C4-2B (cell line): ENCODE measurements at regions not wholly inside any gene's neighbourhood (a gene's known extent, or its start where the extent isn't known, plus 50 kb on each side); places are given as distances from the start of the nearest gene placed in this dataset.

Experiments used
- ZFX ChIP-seq: fragments of 450-650 bp; IDR thresholded peaks from 2 replicates; pipeline ENCODE4 v1.6.1; 2017
- TF ChIP-seq, protein P1 (sequence below): fragments of 450-650 bp; conservative IDR thresholded peaks from 2 replicates; pipeline ENCODE4 v1.5.1; 2017; ENCODE audit warnings: mild to moderate bottlenecking

GRCh38 chr12:86663716-86664115 lies 407.5 kb upstream of the MGAT4C start:
- TF ChIP-seq, protein P1, sequence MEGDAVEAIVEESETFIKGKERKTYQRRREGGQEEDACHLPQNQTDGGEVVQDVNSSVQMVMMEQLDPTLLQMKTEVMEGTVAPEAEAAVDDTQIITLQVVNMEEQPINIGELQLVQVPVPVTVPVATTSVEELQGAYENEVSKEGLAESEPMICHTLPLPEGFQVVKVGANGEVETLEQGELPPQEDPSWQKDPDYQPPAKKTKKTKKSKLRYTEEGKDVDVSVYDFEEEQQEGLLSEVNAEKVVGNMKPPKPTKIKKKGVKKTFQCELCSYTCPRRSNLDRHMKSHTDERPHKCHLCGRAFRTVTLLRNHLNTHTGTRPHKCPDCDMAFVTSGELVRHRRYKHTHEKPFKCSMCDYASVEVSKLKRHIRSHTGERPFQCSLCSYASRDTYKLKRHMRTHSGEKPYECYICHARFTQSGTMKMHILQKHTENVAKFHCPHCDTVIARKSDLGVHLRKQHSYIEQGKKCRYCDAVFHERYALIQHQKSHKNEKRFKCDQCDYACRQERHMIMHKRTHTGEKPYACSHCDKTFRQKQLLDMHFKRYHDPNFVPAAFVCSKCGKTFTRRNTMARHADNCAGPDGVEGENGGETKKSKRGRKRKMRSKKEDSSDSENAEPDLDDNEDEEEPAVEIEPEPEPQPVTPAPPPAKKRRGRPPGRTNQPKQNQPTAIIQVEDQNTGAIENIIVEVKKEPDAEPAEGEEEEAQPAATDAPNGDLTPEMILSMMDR: no peak
- no peak for TF ChIP-seq ZFX
